Endothelial cell of umbilical vein (primary cell): ENCODE measurements at regions not wholly inside any gene's neighbourhood (a gene's known extent, or its start where the extent isn't known, plus 50 kb on each side); places are given as distances from the start of the nearest gene placed in this dataset.

Experiments used
- BruUV-seq: library from RNA; stranded (reverse); fragments of 400-500 nt; replicated peaks from 2 replicates; lab custom pipeline; 2021; lab: Mats Ljungman, UMichigan
- CTCF ChIA-PET: fragments of 300-600, 350-600 bp; sonication (Branson Sonifier 250); formaldehyde crosslinking; loops from one replicate; lab custom pipeline; 2021; ENCODE audit warnings: antibody characterized with exemption, inconsistent platforms; lab: Charles Lee
- POLR2A ChIA-PET: fragments of 300-600, 350-600 bp; sonication (Branson Sonifier 250); formaldehyde crosslinking; loops from one replicate; lab custom pipeline; 2021; ENCODE audit warnings: antibody characterized with exemption, inconsistent platforms; lab: Charles Lee
- DNase-seq: peaks from one replicate; pipeline ENCODE4 v3.0.0-alpha.2; 2011; ENCODE audit warnings: low read depth, low spot score
- FAIRE-seq: peaks from 2 replicates; lab custom pipeline; 2011; peaks lifted over from hg19 to GRCh38; lab: Jason Lieb, UNC
- H2AFZ ChIP-seq: 2 replicates; pipeline ENCODE4 v1.6.0; 2012; ENCODE audit warnings: low read depth, low read length, control low read depth, inconsistent platforms
- H3K27ac ChIP-seq: 2 replicates; pipeline ENCODE4 v1.5.1; 2011; ENCODE audit warnings: low read depth, mild to moderate bottlenecking, control low read depth, low read length, moderate library complexity; ENCODE audit not compliant: insufficient read depth
- H3K27me3 ChIP-seq, 2 experiments: 2 replicates each; pipeline versions ENCODE4 v1.6.0 to v1.6.1; 2011; ENCODE audit warnings: low read length in 2 of 2, mixed read lengths in 1 of 2; ENCODE audit not compliant: control insufficient read depth in 2 of 2, insufficient read depth in 2 of 2
- H3K36me3 ChIP-seq, 2 experiments: 2 replicates in 1 of 2; 3 replicates in 1 of 2; pipeline ENCODE4 v1.5.1; 2011; ENCODE audit warnings: low read length in 2 of 2, mild to moderate bottlenecking in 1 of 2, moderate library complexity in 1 of 2; ENCODE audit not compliant: control insufficient read depth in 2 of 2, insufficient read depth in 2 of 2; ENCODE audit errors: extremely low read depth in 1 of 2
- H3K4me1 ChIP-seq: 3 replicates; pipeline ENCODE4 v1.5.1; 2011; ENCODE audit warnings: mild to moderate bottlenecking, low read length; ENCODE audit not compliant: control insufficient read depth, insufficient read depth; ENCODE audit errors: extremely low read depth
- H3K4me2 ChIP-seq: 2 replicates; pipeline ENCODE4 v1.6.1; 2011; ENCODE audit warnings: low read length, control low read depth, mixed read lengths; ENCODE audit not compliant: insufficient read depth
- H3K4me3 ChIP-seq, 3 experiments: fragments of 200-600 bp in 1 of 3; sonication (generic), shearing (Covaris generic) in 1 of 3; replicated peaks in 1 of 3; 2 replicates each; pipeline ENCODE4 v1.5.1; 2011 to 2016; ENCODE audit warnings: control low read depth in 3 of 3, low read length in 3 of 3, mild to moderate bottlenecking in 2 of 3, inconsistent platforms in 1 of 3, low read depth in 1 of 3, moderate library complexity in 1 of 3; ENCODE audit not compliant: insufficient read depth in 1 of 3
- H3K79me2 ChIP-seq: 2 replicates; pipeline ENCODE4 v1.6.0; 2012; ENCODE audit warnings: low read length, inconsistent platforms; ENCODE audit not compliant: control insufficient read depth, insufficient read depth
- H3K9ac ChIP-seq: replicated peaks from 2 replicates; pipeline ENCODE3; 2011; ENCODE audit warnings: low read length, control low read depth; ENCODE audit not compliant: insufficient read depth; ENCODE audit errors: extremely low read depth
- H3K9me1 ChIP-seq: replicated peaks from 3 replicates; pipeline ENCODE4 v1.6.0; 2011; ENCODE audit warnings: mild to moderate bottlenecking, low read length; ENCODE audit not compliant: control insufficient read depth, insufficient read depth; ENCODE audit errors: extremely low read depth
- H3K9me3 ChIP-seq: replicated peaks from 2 replicates; pipeline ENCODE4 v1.5.1; 2012; ENCODE audit warnings: low read length, inconsistent platforms; ENCODE audit not compliant: control insufficient read depth, insufficient read depth
- H4K20me1 ChIP-seq: replicated peaks from 2 replicates; pipeline ENCODE3; 2011; ENCODE audit warnings: mild to moderate bottlenecking, low read length; ENCODE audit not compliant: control insufficient read depth, insufficient read depth; ENCODE audit errors: extremely low read depth
- CTCF ChIP-seq, 2 donors: IDR thresholded peaks; 1 replicate in 1 of 2; 2 replicates in 1 of 2; pipeline ENCODE4 v1.5.1; 2011; ENCODE audit warnings: low read length in 2 of 2, mild to moderate bottlenecking in 2 of 2, moderate library complexity in 2 of 2, control low read depth in 1 of 2, inconsistent platforms in 1 of 2, low read depth in 1 of 2; ENCODE audit not compliant: insufficient read depth in 1 of 2; ENCODE audit errors: extremely low read depth in 1 of 2
- EZH2 ChIP-seq: IDR thresholded peaks from 2 replicates; pipeline ENCODE4 v1.6.1; 2012; ENCODE audit warnings: borderline replicate concordance, low read depth, mild to moderate bottlenecking, moderate library complexity, low read length, inconsistent platforms; ENCODE audit not compliant: severe bottlenecking
- JUN ChIP-seq: IDR thresholded peaks from 2 replicates; pipeline ENCODE4 v1.6.1; 2011; ENCODE audit warnings: borderline replicate concordance, low read depth; ENCODE audit not compliant: insufficient read length, insufficient read depth
- MAX ChIP-seq: IDR thresholded peaks from 2 replicates; pipeline ENCODE4 v1.6.1; 2011; ENCODE audit not compliant: insufficient read depth, insufficient read length
- MYC ChIP-seq: IDR thresholded peaks from one replicate; pipeline ENCODE4 v1.6.1; 2011; ENCODE audit warnings: mild to moderate bottlenecking, low read depth, low read length
- POLR2A ChIP-seq: IDR thresholded peaks from 2 replicates; pipeline ENCODE4 v1.6.1; 2012; ENCODE audit warnings: low read depth, mild to moderate bottlenecking, control low read depth, low read length
- POLR2AphosphoS5 ChIP-seq: IDR thresholded peaks from 2 replicates; pipeline ENCODE4 v1.6.1; 2012; ENCODE audit warnings: low read depth, mild to moderate bottlenecking, control low read depth, low read length, moderate library complexity; ENCODE audit not compliant: insufficient read depth
- dilution Hi-C: fragments of 300-500 bp; cut with MboI; formaldehyde crosslinking; loops from one replicate; pipeline ENCODE4 v1.15.0; 2019; ENCODE audit warnings: low sequenced_read_pairs; ENCODE audit not compliant: extremely low pct_ligation_motif_present
- intact Hi-C: fragments of 100-400 bp; cut with micrococcal nuclease; formaldehyde crosslinking; loops from one replicate; pipeline ENCODE4 v1.10.0; 2022

- no TSS peak for BruUV-seq
- Histone ChIP-seq H3K79me2 (no peaks in the 10 kb centered on the region), H2AFZ (no peak overlapping the region), H3K27ac (no peak overlapping the region), H3K27me3 (no peaks in the 10 kb centered on the region), H3K4me1 (no peaks in the 10 kb centered on the region), H4K20me1 (no peaks in the 10 kb centered on the region), H3K9ac (no peak overlapping the region), H3K9me1 (no peaks in the 10 kb centered on the region), H3K9me3 (no peaks in the 10 kb centered on the region), H3K4me3 (no peak overlapping the region), H3K36me3 (no peaks in the 10 kb centered on the region), H3K4me2 (no peak overlapping the region)
- dilution Hi-C loops (loop anchor here (25.0 kb wide), 1 partner anchor 148 kb away; no protein-coding TSS in a partner anchor), intact Hi-C loops (no loop called here)
- FAIRE-seq = no peak
- no peak for TF ChIP-seq POLR2AphosphoS5
- no peak for TF ChIP-seq CTCF (IDR thresholded peaks at IDR 0.05; ENCODE audit: extremely low read depth in 1 of 2, insufficient read depth in 1 of 2, low read depth in 1 of 2, low read length in 2 of 2)
- no peak for TF ChIP-seq MYC
- no peak for TF ChIP-seq POLR2A
- TF ChIP-seq EZH2 = no peak
- TF ChIP-seq MAX = no peak
- TF ChIP-seq JUN = no peak
- ChIA-PET POLR2A (no interaction called here), CTCF (interaction anchor here (1.0 to 3.3 kb wide), 2 partner anchors 9 to 148 kb away, joined by 3 to 36 read pairs; no protein-coding TSS in a partner anchor)
- DNase-seq = no peak
These were observed 79.2 kb upstream of the MAMDC2 start for GRCh38 chr9:69964446-69964845.
